Glomerular visceral epithelial cell (primary cell): ENCODE measurements at regions not wholly inside any gene's neighbourhood (a gene's known extent, or its start where the extent isn't known, plus 50 kb on each side); places are given as distances from the start of the nearest gene placed in this dataset.

Source experiments
- DNase-seq: peaks from one replicate; pipeline ENCODE4 v3.0.0-alpha.2; 2016; ENCODE audit errors: extremely low spot score

DNA sequence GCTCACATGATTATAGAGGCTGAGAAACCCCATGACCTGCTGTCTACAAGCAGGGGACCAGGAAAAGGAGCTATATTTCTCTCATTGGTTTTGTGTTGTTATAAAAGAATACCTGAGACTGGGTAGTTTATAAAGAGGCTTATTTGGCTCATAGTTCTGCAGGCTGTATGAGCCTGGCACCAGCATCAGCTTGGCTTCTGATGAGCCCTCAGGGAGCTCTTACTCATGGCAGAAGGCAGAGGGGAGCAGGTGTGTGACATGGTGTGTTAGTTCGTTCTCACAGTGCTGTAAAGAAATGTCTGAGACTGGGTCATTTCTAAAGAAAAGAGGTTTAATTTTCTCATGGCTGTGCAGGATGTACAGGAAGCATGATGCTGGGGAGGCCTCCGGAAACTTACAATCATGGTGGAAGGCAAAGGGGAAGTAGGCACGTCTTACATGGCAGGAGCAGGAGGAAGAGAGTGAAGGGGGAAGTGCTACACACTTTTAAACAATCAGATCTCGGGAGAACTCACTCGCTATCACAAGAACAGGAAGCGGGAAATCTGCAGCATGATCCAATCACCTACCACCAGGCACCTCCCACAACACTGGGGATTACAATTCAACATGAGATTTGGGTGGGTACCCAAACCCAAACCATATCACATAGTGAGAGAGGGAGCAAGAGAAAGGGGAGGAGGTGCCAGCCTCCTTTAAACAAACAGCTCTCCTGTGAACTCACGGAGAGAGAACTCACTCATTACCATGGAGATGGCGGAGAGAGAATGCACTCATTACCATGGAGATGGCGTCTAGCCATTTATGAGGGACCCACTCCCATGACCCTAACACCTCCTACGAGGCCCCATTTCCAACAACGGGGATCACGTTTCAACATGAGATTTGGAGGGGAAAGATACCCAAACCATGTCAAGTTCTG lies 133.4 kb downstream of the JCAD start:
- DNase-seq = no peak

DNA sequence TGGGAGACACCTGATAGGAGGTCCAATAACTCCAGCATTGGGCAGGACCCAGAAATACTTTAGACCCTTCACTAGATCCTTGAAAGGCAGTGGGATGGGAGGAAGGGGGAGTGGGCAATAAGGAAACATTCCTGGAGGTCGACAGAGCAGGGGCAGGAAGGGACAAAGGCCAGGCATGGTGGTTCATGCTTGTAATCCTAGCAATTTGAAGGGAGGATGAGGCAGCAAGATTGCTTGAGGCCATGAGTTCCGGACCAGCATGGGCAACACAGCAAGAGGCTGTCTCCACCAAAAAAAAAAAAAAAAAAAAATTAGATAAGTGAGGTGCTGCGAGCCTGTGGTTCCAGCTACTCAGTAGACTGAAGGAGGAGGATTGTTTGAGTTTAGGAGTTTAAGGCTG lies 134.9 kb downstream of the JCAD start:
- DNase-seq = no peak

- DNase-seq = no peak
Observed at GRCh38 chr10:29923416-29923965, 135.9 kb downstream of the JCAD start.

DNA sequence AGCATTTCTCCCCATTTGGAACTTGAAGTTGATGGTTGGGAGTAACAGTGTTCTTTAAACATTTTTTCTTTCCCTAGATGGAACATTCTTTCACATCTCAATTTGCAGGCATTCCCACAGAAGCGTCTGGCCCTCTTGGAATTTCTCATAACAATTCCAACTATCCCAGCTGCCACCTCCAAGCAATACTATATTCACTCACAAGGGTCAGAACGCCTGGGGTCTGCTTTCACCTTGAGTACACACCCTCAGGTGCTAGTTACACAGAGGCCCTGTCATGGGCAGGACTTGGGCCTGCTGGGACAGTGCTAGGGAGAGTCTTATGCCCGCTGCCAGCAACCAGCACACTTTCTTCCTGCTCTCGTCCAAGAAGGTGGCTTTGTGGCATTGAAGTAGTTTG lies 136.5 kb downstream of the JCAD start:
- DNase-seq = no peak

GRCh38 chr10:29922226-29922625 lies 137.2 kb downstream of the JCAD start:
- no peak for DNase-seq

DNA sequence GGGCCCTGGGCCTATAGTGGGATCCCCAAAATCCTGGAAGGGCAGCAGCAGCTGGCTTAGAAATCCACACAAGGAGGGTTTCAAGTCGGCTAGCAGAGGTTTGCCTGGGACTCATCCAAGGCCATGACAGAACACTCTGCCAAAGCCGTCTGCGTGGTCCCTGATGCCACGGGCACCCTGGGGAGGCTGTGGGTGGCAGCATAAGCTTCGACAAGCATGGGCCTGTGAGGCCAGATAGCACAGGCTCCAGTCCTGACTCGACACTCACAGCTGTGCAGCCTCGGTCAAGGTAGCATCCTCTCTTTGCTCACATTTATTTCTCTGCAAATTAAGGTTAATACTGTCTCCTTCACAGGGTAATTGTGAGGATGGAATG lies 138.3 kb downstream of the JCAD start:
- no peak for DNase-seq

DNA sequence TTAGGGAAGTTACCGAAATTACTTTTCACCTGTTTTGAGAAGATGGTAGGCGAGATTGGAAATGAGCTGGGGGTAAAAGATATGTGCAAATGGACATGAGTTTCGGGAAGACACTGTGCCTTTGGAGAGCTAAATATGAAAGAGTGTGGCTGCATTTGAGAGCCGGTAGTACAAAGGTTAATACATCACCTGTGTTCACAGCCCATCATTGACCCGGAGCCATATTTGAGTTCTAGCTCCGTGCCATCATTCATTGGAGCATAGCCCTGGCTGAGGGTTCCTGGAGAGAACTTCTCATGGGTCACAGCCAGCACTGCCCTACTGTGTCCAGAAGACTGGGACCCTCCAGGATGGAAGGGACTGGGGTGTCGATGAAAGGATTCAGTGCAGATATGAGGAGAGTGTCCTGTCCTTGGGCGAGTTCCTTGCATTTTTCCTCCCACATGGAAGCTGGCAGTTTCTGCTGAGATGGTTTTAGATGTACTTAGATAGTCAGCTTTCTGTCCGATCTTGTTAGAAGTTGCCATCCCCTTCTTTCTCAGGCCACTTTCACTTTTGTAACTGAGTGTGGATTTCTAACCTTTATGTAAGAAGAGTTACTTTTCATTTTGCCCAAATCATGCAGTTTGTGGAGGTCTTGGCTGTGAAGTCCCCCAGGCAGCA lies 138.8 kb downstream of the JCAD start:
- DNase-seq = no peak

DNA sequence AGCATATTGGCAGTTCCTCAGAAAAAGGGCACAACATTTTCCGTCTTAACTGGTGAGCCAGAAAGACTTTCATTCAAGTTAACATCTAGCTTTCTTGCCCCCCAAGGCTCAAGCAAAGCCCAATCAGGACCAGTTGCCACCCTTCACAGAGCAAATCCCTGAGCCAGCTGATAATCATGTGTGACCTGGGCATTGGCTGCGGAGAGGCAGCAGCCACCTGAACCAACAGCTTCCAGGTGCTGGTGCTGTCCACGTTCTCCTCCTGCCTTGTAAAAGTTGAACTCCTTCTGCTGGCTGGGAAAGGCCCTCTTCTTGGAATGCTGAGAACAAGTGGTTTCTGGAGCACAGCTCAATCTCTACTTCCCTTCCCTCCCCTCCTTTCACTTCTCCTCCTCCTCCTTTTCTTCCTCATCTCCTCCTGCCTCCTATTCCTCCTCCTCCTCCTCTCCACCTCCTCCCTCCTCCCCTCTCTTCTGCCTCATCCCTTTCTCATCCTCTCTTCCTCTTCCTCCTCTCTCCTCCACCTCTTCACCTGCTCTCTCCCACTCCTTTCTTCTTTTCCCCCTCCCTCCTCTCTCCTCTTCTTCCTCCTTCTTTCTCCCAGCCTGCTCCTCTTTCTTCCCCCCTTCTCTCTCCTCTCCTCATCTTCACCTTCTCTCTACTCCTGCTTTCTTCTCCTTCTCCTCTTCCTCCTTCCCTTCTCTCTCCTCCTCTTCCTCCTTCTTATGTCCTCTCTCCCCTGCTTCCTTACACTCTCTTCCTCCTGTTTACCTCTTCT lies 140.6 kb downstream of the JCAD start:
- no peak for DNase-seq

GRCh38 chr10:29917311-29917710 lies 142.1 kb downstream of the JCAD start:
- no peak for DNase-seq

DNA sequence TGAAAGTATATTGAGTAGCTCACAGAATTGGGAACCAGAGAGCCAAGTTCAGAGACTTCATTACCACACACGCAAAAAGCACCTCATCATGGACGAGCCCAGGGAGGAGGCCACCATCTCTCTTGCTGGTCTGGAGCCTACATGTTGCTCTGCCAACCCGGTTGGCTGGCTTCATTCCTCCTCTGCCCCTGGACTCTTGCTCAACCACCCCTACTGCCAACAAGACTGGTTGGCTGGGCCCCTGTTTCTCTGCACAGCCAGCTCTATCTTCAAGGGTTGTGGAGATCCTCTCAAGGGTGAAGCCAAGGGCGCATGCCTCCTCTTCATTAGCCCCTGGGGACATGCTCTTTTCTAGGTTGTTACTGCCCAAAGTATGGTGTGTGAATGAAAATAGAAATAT lies 142.7 kb downstream of the JCAD start:
- DNase-seq = no peak

DNA sequence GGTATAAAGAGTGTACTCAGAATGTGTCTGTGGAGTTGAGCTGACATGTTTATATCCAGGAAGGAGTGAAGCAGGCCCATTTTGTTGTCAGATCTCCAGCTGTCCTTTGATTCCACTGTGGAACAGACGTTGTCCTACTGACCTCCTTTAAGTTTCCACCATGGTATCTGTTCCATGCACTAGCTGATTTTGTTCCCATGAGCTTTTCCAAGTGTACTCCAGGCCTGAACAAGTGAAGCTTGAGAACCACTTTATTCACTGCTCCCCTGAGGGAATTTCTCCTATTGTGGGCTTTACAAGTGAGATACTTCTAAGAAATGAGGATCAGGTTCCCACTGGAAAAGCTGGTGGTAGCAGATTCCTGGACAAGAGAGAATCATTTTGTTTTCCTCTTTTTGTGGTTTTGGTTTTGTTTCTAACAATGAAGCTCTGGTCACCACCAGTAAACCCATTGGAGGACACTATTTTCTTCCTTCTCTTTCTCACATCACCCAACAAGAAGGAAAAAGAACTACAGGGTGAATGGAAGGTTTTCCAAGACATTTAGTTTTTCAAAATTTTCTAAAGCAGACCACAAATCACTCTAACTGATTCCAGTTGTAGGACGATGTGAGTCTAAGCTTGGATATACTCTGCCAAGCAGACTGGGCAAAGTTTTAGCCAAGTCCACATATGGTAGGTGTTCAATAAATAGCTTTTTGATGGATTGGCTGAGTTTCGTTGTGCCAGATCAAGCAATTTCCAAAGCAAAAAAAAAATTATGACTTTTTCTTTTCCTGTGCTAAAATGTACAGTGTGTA lies 144.2 kb downstream of the JCAD start:
- DNase-seq = no peak

GRCh38 chr10:29908962-29909361 lies 150.4 kb downstream of the JCAD start:
- DNase-seq = no peak

DNA sequence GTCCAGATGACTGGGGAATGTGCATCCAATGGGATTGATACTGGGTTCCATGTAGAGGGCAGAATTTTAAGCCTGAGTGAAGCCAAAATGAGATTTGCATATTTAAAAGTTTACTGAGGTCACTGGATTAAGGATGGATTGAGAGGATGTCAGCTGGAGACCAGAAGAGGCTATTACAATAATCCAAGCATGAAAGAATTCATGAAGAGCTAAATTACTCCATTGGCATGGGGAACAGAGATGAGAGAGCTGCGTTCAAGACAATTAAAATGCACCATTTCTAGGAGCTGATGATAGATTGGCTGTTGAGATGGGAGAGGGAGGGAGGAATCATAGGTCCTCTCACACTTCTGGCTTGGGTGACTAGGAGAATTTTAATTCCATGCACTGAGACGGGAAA lies 158.5 kb downstream of the JCAD start:
- DNase-seq = no peak

- no peak for DNase-seq
Observed at GRCh38 chr10:29897999-29898716, 161.2 kb downstream of the JCAD start.

- no peak for DNase-seq
Observed at GRCh38 chr10:29897430-29897829, 162.0 kb downstream of the JCAD start.

DNA sequence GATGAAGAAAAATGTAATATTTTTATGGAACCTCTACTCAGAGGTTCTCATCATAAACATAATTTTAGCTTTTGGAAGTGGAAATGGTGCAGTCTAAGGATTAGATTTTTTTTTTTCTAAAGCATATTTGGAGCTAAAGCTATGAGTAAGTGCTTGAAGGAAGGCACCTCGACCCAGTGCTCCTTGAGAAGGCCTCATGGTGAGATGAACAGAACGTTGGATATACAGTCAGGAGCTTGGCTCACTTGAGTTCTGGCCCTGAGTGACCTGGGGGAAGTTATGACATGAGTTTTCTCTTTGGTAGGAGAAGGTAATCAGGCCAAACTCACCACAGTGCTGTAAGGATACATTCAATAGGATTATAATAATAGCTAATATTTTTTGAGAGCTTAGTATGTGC lies 163.3 kb downstream of the JCAD start:
- DNase-seq = no peak

DNA sequence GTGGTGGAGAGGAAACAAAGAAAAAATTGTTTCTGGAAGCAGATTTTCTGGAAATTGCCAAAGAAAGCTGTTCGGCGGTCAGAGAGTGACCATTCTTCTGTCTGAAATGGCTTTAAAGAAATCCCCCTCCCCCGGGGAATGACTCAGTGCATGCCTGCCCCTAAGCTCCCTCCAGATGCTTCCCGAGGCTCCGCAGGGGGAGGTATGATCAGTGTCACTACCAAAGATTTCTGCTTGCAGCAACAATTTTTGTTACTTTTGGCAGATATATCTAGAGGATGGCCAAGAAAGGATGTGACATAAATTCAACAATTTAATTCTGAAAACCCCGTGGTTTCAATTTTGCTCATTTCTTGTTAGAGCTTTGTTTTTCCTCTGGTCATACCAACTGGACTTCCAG lies 163.9 kb downstream of the JCAD start:
- peak; percentile 56 for DNase-seq

DNA sequence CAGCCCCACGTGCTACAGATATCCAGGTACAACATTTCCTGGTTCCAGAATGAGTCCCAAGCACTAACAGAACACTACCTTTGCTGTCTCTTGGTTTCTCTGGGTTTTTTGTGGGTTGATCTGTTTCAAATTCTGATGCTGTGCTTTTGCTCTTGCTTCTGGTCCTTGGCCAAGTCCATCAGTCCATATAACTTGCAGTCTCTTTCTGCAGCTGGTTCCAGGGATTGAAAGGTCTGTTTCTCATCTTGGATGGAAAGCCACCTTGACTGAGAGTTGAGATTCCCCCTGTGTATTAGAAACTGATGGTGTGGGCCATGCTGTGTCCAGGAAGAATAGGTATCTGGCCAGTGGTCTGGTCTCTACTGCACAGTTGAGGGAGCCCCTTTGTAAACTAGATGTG lies 171.1 kb downstream of the JCAD start:
- no peak for DNase-seq

DNA sequence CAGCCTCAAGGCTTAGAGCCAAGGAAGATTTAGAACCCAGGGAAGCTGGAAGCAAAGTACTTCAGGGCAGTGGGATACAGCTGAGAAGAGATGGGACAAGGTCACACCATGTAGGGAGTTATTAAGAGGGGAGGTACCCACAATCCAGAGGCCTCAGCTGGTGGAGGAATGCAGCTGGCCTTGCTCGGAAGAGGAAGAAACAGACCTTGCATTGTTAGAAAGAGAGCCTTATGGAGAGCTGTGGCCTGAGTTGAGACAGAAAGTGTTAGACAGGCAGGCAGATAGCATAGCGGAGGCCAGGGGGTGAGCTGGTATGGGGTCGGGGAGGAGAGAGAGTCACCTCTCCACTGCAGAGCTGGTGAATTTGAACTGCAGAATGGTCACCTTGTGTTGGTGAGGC lies 173.1 kb downstream of the JCAD start:
- DNase-seq = no peak

GRCh38 chr10:29883231-29883630 lies 176.2 kb downstream of the JCAD start:
- no peak for DNase-seq

DNA sequence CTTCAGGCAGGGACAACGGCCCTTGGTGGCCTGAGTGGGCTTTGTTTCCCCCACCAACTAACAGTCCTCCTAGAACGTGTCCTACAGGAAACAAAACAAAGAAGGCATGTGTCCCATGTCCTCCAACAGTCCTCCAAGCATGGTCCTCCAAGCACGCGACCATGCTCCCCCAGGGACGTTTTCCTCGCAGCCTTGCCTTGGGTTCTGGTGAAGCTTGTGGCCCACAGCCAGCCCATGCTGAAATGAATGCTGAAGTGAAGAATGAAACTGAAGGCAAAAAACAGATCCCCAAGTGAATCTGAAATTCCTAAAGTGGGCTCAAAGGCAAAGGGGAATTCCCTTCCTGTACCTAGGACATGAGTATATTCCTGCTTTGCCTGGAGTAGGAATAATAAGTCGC lies 176.6 kb downstream of the JCAD start:
- no peak for DNase-seq
